ENCODE measurements at regions not wholly inside any gene's neighbourhood (a gene's known extent, or its start where the extent isn't known, plus 50 kb on each side); places are given as distances from the start of the nearest gene placed in this dataset.

GRCh38 chr1:204799630-204800029, 71.0 kb upstream of the NFASC start:
- TF ChIP-seq CSRNP3 (CRISPR knock-in tag; IDR thresholded peaks at IDR 0.05) (no peak), PATZ1 (CRISPR knock-in tag; IDR thresholded peaks at IDR 0.05; ENCODE audit: borderline replicate concordance) (no peak), GLIS3 (CRISPR knock-in tag; IDR thresholded peaks at IDR 0.05) (no peak), TSHZ2 (CRISPR knock-in tag; IDR thresholded peaks at IDR 0.05) (no peak), CSDC2 (CRISPR knock-in tag; IDR thresholded peaks at IDR 0.05) (no peak), BACH2 (CRISPR knock-in tag; IDR thresholded peaks at IDR 0.05; ENCODE audit: borderline replicate concordance) (no peak), ZFP3 (CRISPR knock-in tag; IDR thresholded peaks at IDR 0.05) (no peak), ISL1 (CRISPR knock-in tag; IDR thresholded peaks at IDR 0.05) (no peak), ZNF565 (CRISPR knock-in tag; conservative IDR thresholded peaks at IDR 0.05; ENCODE audit: low read depth) (no peak)
